ENCODE measurements at regions not wholly inside any gene's neighbourhood (a gene's known extent, or its start where the extent isn't known, plus 50 kb on each side); places are given as distances from the start of the nearest gene placed in this dataset.
"Not testable (repeated sequence)": the region's sequence is repeated elsewhere in the genome, so short reads cannot be mapped to it uniquely, and the experiment has no call there.

DNA sequence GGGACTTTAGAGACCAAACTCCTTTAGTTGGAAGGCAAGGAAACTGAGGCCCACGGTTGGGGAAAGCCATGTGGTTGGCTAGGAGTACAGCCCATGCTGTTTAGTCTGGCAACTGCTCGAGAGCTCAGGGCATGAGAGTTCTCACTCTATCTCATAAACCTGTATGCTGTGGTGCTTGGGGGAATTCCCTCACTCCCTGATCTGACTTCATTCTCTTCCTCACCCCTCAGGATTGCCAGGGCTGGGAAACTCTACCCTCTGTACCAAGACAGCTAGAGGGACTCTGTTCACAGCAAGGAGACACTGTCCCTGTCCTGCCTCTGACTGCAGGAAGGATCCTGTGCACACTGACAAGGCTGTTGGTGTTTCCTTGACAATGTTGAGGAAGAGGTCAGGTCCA, 230.2 kb downstream of the ZNF621 start:
- no peaks in the 10 kb centered on the region for H3K9me3 Mint-ChIP-seq
- H3K4me3 ChIP-seq (ENCODE audit: low read length) = no peak overlapping the region
- 95 to 100% methylated on average over 1 to 2 of the region's 2 CpGs for WGBS, 2 experiments (ENCODE audit: insufficient coverage in 1 of 2, insufficient read length in 1 of 2)

DNA sequence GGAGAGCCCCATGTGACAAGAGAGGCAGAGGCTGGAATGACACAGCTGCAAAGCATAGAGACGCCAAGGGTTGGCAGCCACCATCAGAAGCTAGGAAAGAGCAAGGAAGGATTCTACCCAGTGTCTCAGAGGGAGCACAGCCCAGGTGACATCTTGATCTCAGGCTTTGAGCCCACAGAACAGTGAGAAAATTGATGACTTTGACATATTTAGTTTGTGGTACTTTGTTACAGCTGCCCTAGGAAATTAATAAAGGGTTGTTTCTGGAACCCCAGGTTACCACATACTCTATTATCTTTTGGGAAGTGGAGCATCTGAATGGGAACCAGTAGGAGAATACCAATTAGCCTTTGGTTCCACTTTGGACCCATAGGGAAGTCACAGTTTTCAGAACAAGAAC, 231.7 kb downstream of the ZNF621 start:
- Histone ChIP-seq H3K4me3 (ENCODE audit: low read length) (no peak overlapping the region), H3K36me3 (ENCODE audit: control insufficient read depth, insufficient read depth, low read length) (no peaks in the 10 kb centered on the region), H3K9ac (ENCODE audit: extremely low read depth, low read length, poor library complexity, severe bottlenecking) (no peak overlapping the region), H3K9me3 (ENCODE audit: control insufficient read depth, low read length) (no peaks in the 10 kb centered on the region), H3K4me1 (ENCODE audit: control insufficient read depth, insufficient read depth, low read length) (no peaks in the 10 kb centered on the region), H3K27me3 (ENCODE audit: control insufficient read depth, insufficient read depth, low read length, poor library complexity, severe bottlenecking) (no peaks in the 10 kb centered on the region), H3K27ac (ENCODE audit: low read depth, low read length) (no peak overlapping the region)
- DNase-seq = no peak
- H3K4me1 Mint-ChIP-seq = no peaks in the 10 kb centered on the region
- H3K27me3 Mint-ChIP-seq (ENCODE audit: insufficient read depth) = peaks cover 2% of the 10 kb centered on the region
- TF ChIP-seq, protein P1, sequence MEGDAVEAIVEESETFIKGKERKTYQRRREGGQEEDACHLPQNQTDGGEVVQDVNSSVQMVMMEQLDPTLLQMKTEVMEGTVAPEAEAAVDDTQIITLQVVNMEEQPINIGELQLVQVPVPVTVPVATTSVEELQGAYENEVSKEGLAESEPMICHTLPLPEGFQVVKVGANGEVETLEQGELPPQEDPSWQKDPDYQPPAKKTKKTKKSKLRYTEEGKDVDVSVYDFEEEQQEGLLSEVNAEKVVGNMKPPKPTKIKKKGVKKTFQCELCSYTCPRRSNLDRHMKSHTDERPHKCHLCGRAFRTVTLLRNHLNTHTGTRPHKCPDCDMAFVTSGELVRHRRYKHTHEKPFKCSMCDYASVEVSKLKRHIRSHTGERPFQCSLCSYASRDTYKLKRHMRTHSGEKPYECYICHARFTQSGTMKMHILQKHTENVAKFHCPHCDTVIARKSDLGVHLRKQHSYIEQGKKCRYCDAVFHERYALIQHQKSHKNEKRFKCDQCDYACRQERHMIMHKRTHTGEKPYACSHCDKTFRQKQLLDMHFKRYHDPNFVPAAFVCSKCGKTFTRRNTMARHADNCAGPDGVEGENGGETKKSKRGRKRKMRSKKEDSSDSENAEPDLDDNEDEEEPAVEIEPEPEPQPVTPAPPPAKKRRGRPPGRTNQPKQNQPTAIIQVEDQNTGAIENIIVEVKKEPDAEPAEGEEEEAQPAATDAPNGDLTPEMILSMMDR (conservative IDR thresholded peaks at IDR 0.05) = no peak
- H3K4me3 Mint-ChIP-seq = no peak overlapping the region
- H3K27ac Mint-ChIP-seq = no peak overlapping the region
- H3K9me3 Mint-ChIP-seq = peaks cover 8% of the 10 kb centered on the region
- WGBS, 2 experiments (ENCODE audit: insufficient coverage in 1 of 2, insufficient read length in 1 of 2) = 80 to 81% methylated on average over 1 of the region's 1 CpG
- no peaks in the 10 kb centered on the region for H3K36me3 Mint-ChIP-seq (ENCODE audit: low read depth)

More for the DNA sequence above, 230.2 kb downstream of the ZNF621 start:
- Histone ChIP-seq H3K27me3 (ENCODE audit: control insufficient read depth, insufficient read depth, low read length, poor library complexity, severe bottlenecking) (no peaks in the 10 kb centered on the region), H3K27ac (ENCODE audit: low read depth, low read length) (no peak overlapping the region), H3K36me3 (ENCODE audit: control insufficient read depth, insufficient read depth, low read length) (no peaks in the 10 kb centered on the region), H3K4me1 (ENCODE audit: control insufficient read depth, insufficient read depth, low read length) (no peaks in the 10 kb centered on the region), H3K9me3 (ENCODE audit: control insufficient read depth, low read length) (no peaks in the 10 kb centered on the region), H3K9ac (ENCODE audit: extremely low read depth, low read length, poor library complexity, severe bottlenecking) (no peak overlapping the region)
- H3K27ac Mint-ChIP-seq = no peak overlapping the region
- TF ChIP-seq, protein P1 (conservative IDR thresholded peaks at IDR 0.05) = no peak
- H3K36me3 Mint-ChIP-seq (ENCODE audit: low read depth) = no peaks in the 10 kb centered on the region
- H3K4me3 Mint-ChIP-seq = no peak overlapping the region
- H3K27me3 Mint-ChIP-seq (ENCODE audit: insufficient read depth) = no peaks in the 10 kb centered on the region
- H3K4me1 Mint-ChIP-seq = no peaks in the 10 kb centered on the region
- no peak for DNase-seq

DNA sequence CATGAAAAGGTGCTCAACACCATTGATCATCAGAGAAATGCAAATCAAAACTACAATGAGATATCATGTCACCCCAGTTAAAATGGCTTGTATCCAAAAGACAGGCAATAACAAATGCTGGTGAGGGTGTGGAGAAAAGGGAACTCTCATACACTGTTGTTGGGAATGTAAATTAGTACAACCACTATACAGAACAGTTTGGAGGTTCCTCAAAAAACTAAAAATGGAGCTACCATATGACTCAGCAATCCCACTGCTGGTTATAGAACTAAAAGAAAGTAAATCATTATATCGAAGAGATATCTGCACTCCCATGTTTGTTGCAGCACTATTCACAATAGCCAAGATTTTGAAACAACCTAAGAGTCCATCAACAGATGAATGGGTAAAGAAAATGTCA, 238.0 kb downstream of the ZNF621 start:
- H3K4me1 ChIP-seq (ENCODE audit: control insufficient read depth, insufficient read depth, low read length); H3K27ac ChIP-seq (ENCODE audit: low read depth, low read length); H3K4me1 Mint-ChIP-seq; H3K27ac Mint-ChIP-seq; H3K9ac ChIP-seq (ENCODE audit: extremely low read depth, low read length, poor library complexity, severe bottlenecking); H3K9me3 ChIP-seq (ENCODE audit: control insufficient read depth, low read length); H3K36me3 ChIP-seq (ENCODE audit: control insufficient read depth, insufficient read depth, low read length); H3K4me3 Mint-ChIP-seq; H3K36me3 Mint-ChIP-seq (ENCODE audit: low read depth); H3K4me3 ChIP-seq (ENCODE audit: low read length); DNase-seq; H3K27me3 Mint-ChIP-seq (ENCODE audit: insufficient read depth); H3K27me3 ChIP-seq (ENCODE audit: control insufficient read depth, insufficient read depth, low read length, poor library complexity, severe bottlenecking): not testable (repeated sequence)
- WGBS, 2 experiments (ENCODE audit: insufficient coverage in 1 of 2, insufficient read length in 1 of 2) = 89% methylated on average over 1 of the region's 1 CpG; no CpG with 5 or more reads in 1 of the 2 experiments
- peaks cover 18% of the 10 kb centered on the region for H3K9me3 Mint-ChIP-seq

DNA sequence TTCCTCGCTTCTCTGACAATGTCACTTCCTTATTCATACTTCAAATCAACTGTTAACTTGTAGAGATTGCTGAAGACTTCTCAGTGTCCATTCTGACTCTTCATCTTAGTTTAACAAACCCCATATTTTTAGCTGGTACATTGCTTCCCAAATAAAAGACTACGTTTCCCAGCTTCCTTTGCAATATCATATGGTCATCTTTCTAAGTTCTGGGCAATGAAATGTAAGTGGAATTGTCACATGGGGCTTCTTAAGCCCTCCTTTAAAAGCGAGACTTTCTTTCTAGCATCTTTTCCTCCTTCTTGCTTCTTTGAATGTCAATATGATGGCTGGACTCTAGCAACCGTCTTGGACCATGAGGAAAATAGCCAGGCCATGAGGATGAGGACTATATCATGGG, 239.0 kb downstream of the ZNF621 start:
- H3K27me3 ChIP-seq (ENCODE audit: control insufficient read depth, insufficient read depth, low read length, poor library complexity, severe bottlenecking) = no peaks in the 10 kb centered on the region
- no peaks in the 10 kb centered on the region for H3K9me3 ChIP-seq (ENCODE audit: control insufficient read depth, low read length)
- H3K36me3 ChIP-seq (ENCODE audit: control insufficient read depth, insufficient read depth, low read length) = no peaks in the 10 kb centered on the region
- H3K4me1 ChIP-seq (ENCODE audit: control insufficient read depth, insufficient read depth, low read length) = peaks cover 3% of the 10 kb centered on the region
- Mint-ChIP-seq H3K4me3 (no peak overlapping the region), H3K27me3 (ENCODE audit: insufficient read depth) (peaks cover 7% of the 10 kb centered on the region), H3K27ac (no peak overlapping the region), H3K36me3 (ENCODE audit: low read depth) (no peaks in the 10 kb centered on the region), H3K4me1 (no peaks in the 10 kb centered on the region), H3K9me3 (peaks cover 18% of the 10 kb centered on the region)
- no peak overlapping the region for H3K4me3 ChIP-seq (ENCODE audit: low read length)
- DNase-seq = no peak
- TF ChIP-seq, protein P1 (conservative IDR thresholded peaks at IDR 0.05) = no peak
- no peak overlapping the region for H3K9ac ChIP-seq (ENCODE audit: extremely low read depth, low read length, poor library complexity, severe bottlenecking)
- no peak overlapping the region for H3K27ac ChIP-seq (ENCODE audit: low read depth, low read length)
- WGBS, 2 experiments (ENCODE audit: insufficient coverage in 1 of 2, insufficient read length in 1 of 2) = 92 to 94% methylated on average over 2 to 4 of the region's 4 CpGs

All from endodermal cell (in vitro differentiated cells).